Tibial artery (tissue), 4 donors: ENCODE measurements at regions not wholly inside any gene's neighbourhood (a gene's known extent, or its start where the extent isn't known, plus 50 kb on each side); places are given as distances from the start of the nearest gene placed in this dataset.

Source experiments
- DNase-seq, 2 donors: peaks; one replicate each; pipeline ENCODE4 v3.0.0-alpha.2; 2019
- H3K27ac ChIP-seq, 2 donors: fragments of 200-600 bp; sonication (generic) in 1 of 2; 1 replicate in 1 of 2; 2 replicates in 1 of 2; pipeline ENCODE4 v1.5.1; 2018 to 2019; ENCODE audit warnings: mild to moderate bottlenecking in 1 of 2
- H3K27me3 ChIP-seq, 2 donors: fragments of 200-600 bp; sonication (generic) in 1 of 2; one replicate each; pipeline versions ENCODE4 v1.5.1 to v1.6.0; 2016 to 2019
- H3K36me3 ChIP-seq, 3 donors: fragments of 200-600 bp; sonication (generic) in 2 of 3; one replicate each; pipeline ENCODE4 v1.5.1; 2016 to 2019; ENCODE audit warnings: mild to moderate bottlenecking in 2 of 3
- H3K4me1 ChIP-seq, 4 donors: fragments of 200-600 bp; sonication (generic) in 2 of 4; 1 replicate in 3 of 4; 2 replicates in 1 of 4; pipeline ENCODE4 v1.5.1; 2016 to 2019
- H3K4me3 ChIP-seq, 2 donors: fragments of 200-600 bp; sonication (generic) in 1 of 2; 1 replicate in 1 of 2; 2 replicates in 1 of 2; pipeline ENCODE4 v1.5.1; 2018 to 2019; ENCODE audit warnings: mild to moderate bottlenecking in 2 of 2
- H3K9me3 ChIP-seq, 3 donors: fragments of 200-600 bp; sonication (generic) in 1 of 3; one replicate each; pipeline ENCODE4 v1.5.1; 2016 to 2019
- intact Hi-C: fragments of 100-400 bp; cut with DNase I; formaldehyde crosslinking; loops from one replicate; pipeline ENCODE4 v1.15.0; 2023; ENCODE audit warnings: low total_unique reads
- TF ChIP-seq, protein P1 (sequence below), 2 experiments: fragments of 200-600 bp in 1 of 2; fragments of 450-650 bp in 1 of 2; IDR thresholded peaks; one replicate each; pipeline ENCODE4 v1.5.1; 2017 to 2019; ENCODE audit warnings: antibody characterized with exemption in 2 of 2, mild to moderate bottlenecking in 1 of 2, moderate library complexity in 1 of 2

DNA sequence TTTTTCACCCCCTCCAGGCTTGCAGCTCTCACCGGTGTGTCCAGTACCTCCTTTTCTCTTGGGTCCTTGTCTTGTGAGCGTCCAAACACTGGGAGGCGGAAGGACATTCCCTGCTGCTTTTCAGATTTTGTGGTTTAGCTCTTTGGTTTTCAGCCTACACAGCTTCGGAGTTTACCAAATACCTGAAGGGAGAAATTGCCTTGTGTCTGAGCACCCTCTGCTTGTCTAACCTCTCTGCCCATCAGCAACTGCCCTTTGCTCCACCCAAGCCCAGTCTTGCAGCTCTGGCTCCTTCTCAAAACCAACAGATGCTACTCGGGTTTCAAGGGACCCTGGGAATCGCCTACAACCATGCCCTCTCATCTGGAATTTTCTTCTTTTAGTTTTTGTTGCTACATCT lies 519.1 kb upstream of the IGFBP3 start:
- Histone ChIP-seq H3K27me3 (no peaks in the 10 kb centered on the region), H3K4me1 (no peaks in the 10 kb centered on the region), H3K36me3 (no peaks in the 10 kb centered on the region), H3K27ac (no peak overlapping the region), H3K9me3 (peaks cover 0 to 10% (median 0%) of the 10 kb centered on the region in 3 donors), H3K4me3 (no peak overlapping the region)
- TF ChIP-seq, protein P1, sequence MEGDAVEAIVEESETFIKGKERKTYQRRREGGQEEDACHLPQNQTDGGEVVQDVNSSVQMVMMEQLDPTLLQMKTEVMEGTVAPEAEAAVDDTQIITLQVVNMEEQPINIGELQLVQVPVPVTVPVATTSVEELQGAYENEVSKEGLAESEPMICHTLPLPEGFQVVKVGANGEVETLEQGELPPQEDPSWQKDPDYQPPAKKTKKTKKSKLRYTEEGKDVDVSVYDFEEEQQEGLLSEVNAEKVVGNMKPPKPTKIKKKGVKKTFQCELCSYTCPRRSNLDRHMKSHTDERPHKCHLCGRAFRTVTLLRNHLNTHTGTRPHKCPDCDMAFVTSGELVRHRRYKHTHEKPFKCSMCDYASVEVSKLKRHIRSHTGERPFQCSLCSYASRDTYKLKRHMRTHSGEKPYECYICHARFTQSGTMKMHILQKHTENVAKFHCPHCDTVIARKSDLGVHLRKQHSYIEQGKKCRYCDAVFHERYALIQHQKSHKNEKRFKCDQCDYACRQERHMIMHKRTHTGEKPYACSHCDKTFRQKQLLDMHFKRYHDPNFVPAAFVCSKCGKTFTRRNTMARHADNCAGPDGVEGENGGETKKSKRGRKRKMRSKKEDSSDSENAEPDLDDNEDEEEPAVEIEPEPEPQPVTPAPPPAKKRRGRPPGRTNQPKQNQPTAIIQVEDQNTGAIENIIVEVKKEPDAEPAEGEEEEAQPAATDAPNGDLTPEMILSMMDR (IDR thresholded peaks at IDR 0.05), result no peak
- DNase-seq, result no peak
- intact Hi-C loops, result no loop called here

- no peak for DNase-seq
Observed at GRCh38 chr7:46432708-46433107, 511.6 kb upstream of the IGFBP3 start.

GRCh38 chr7:46428295-46428694 lies 507.2 kb upstream of the IGFBP3 start:
- DNase-seq, result no peak
- no peaks in the 10 kb centered on the region for H3K36me3 ChIP-seq
- TF ChIP-seq, protein P1 (IDR thresholded peaks at IDR 0.05), result no peak
- no peaks in the 10 kb centered on the region for H3K27me3 ChIP-seq
- intact Hi-C loops, result no loop called here
- no peak overlapping the region for H3K4me3 ChIP-seq
- no peak overlapping the region for H3K27ac ChIP-seq
- H3K9me3 ChIP-seq, result no peaks in the 10 kb centered on the region
- no peaks in the 10 kb centered on the region for H3K4me1 ChIP-seq

More at GRCh38 chr7:46432708-46433107, 511.6 kb upstream of the IGFBP3 start:
- no peaks in the 10 kb centered on the region for H3K36me3 ChIP-seq
- peaks cover 0 to 10% (median 0%) of the 10 kb centered on the region in 3 donors for H3K9me3 ChIP-seq
- no peak overlapping the region for H3K27ac ChIP-seq
- intact Hi-C loops, result no loop called here
- TF ChIP-seq, protein P1 (IDR thresholded peaks at IDR 0.05), result no peak
- no peaks in the 10 kb centered on the region for H3K4me1 ChIP-seq
- no peaks in the 10 kb centered on the region for H3K27me3 ChIP-seq
- H3K4me3 ChIP-seq, result no peak overlapping the region

DNA sequence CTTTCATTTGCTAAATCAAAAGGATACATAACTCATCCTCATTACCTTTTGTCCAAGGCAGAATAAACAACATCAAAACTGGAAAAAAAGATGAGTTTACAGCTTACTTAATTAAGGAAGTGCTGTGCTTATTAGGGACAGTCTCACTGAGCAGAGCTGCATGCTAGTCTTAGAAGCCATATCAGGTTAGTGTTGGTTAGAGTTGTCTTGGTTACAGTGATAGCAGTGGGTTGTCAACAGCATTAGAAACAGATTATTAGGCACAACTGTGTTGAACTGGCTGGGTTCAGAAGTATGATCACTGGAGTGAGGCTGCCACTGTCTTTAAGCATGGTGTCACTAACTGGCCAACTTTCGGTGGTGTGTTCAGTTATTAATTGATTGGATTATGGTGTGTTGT lies 503.9 kb upstream of the IGFBP3 start:
- H3K36me3 ChIP-seq, result no peaks in the 10 kb centered on the region
- H3K9me3 ChIP-seq, result no peaks in the 10 kb centered on the region
- intact Hi-C loops, result no loop called here
- no peak for DNase-seq
- H3K4me1 ChIP-seq, result no peaks in the 10 kb centered on the region
- TF ChIP-seq, protein P1 (IDR thresholded peaks at IDR 0.05), result no peak
- no peak overlapping the region for H3K4me3 ChIP-seq
- no peak overlapping the region for H3K27ac ChIP-seq
- H3K27me3 ChIP-seq, result no peaks in the 10 kb centered on the region

- no peaks in the 10 kb centered on the region for H3K4me1 ChIP-seq
- H3K36me3 ChIP-seq, result no peaks in the 10 kb centered on the region
- DNase-seq, result no peak
- H3K4me3 ChIP-seq, result no peak overlapping the region
- no peak overlapping the region for H3K27ac ChIP-seq
- TF ChIP-seq, protein P1 (IDR thresholded peaks at IDR 0.05), result no peak
- H3K27me3 ChIP-seq, result no peaks in the 10 kb centered on the region
- intact Hi-C loops, result no loop called here
- H3K9me3 ChIP-seq, result no peaks in the 10 kb centered on the region
Observed at GRCh38 chr7:46421441-46422230, 500.6 kb upstream of the IGFBP3 start.
